Keratinocyte (primary cell): ENCODE measurements at regions not wholly inside any gene's neighbourhood (a gene's known extent, or its start where the extent isn't known, plus 50 kb on each side); places are given as distances from the start of the nearest gene placed in this dataset.

Experiments used
- DNase-seq: peaks from one replicate; pipeline ENCODE4 v3.0.0-alpha.2; 2011; ENCODE audit warnings: low read depth, missing footprints, low spot score
- FAIRE-seq: peaks from 2 replicates; lab custom pipeline; 2011; peaks lifted over from hg19 to GRCh38; lab: Jason Lieb, UNC
- H2AFZ ChIP-seq: 2 replicates; pipeline ENCODE4 v1.6.0; 2012; ENCODE audit warnings: low read length, control low read depth, inconsistent platforms; ENCODE audit not compliant: control insufficient read depth
- H3K27ac ChIP-seq: 2 replicates; pipeline ENCODE4 v1.5.1; 2011; ENCODE audit warnings: low read length; ENCODE audit not compliant: control insufficient read depth, insufficient read depth
- H3K27me3 ChIP-seq: 3 replicates; pipeline ENCODE4 v1.6.0; 2011; ENCODE audit warnings: low read length; ENCODE audit not compliant: control insufficient read depth, insufficient read depth; ENCODE audit errors: extremely low read depth
- H3K36me3 ChIP-seq, 2 experiments: 2 replicates in 1 of 2; 3 replicates in 1 of 2; pipeline ENCODE4 v1.5.1; 2011; ENCODE audit warnings: low read length in 2 of 2, mild to moderate bottlenecking in 1 of 2; ENCODE audit not compliant: control insufficient read depth in 2 of 2, insufficient read depth in 2 of 2; ENCODE audit errors: extremely low read depth in 1 of 2
- H3K4me1 ChIP-seq: 3 replicates; pipeline ENCODE4 v1.5.1; 2011; ENCODE audit warnings: low read length; ENCODE audit not compliant: control insufficient read depth, insufficient read depth; ENCODE audit errors: extremely low read depth
- H3K4me2 ChIP-seq: 3 replicates; pipeline ENCODE4 v1.6.0; 2011; ENCODE audit warnings: low read depth, low read length; ENCODE audit not compliant: control insufficient read depth, insufficient read depth; ENCODE audit errors: extremely low read depth
- H3K4me3 ChIP-seq, 3 experiments: fragments of 200-600 bp in 1 of 3; sonication (generic) in 1 of 3; 2 replicates in 2 of 3; 3 replicates in 1 of 3; pipeline ENCODE4 v1.5.1; 2011 to 2016; ENCODE audit warnings: low read length in 3 of 3, mild to moderate bottlenecking in 3 of 3, control low read depth in 2 of 3, inconsistent platforms in 1 of 3, low read depth in 1 of 3, mixed read lengths in 1 of 3, mixed run types in 1 of 3, moderate library complexity in 1 of 3; ENCODE audit not compliant: control insufficient read depth in 2 of 3, insufficient read depth in 2 of 3; ENCODE audit errors: extremely low read depth in 1 of 3
- H3K79me2 ChIP-seq: 2 replicates; pipeline ENCODE4 v1.6.0; 2012; ENCODE audit warnings: low read length; ENCODE audit not compliant: control insufficient read depth, insufficient read depth
- H3K9ac ChIP-seq: 3 replicates; pipeline ENCODE4 v1.6.0; 2011; ENCODE audit warnings: low read length; ENCODE audit not compliant: control insufficient read depth, insufficient read depth; ENCODE audit errors: extremely low read depth
- H3K9me1 ChIP-seq: 3 replicates; pipeline ENCODE4 v1.6.0; 2011; ENCODE audit warnings: low read length; ENCODE audit not compliant: control insufficient read depth, insufficient read depth; ENCODE audit errors: extremely low read depth
- H3K9me3 ChIP-seq: 2 replicates; pipeline ENCODE4 v1.5.1; 2012; ENCODE audit warnings: low read depth, low read length; ENCODE audit not compliant: control insufficient read depth
- H4K20me1 ChIP-seq: 3 replicates; pipeline ENCODE4 v1.6.0; 2011; ENCODE audit warnings: low read length; ENCODE audit not compliant: control insufficient read depth, insufficient read depth; ENCODE audit errors: extremely low read depth
- EZH2 ChIP-seq: IDR thresholded peaks from one replicate; pipeline ENCODE4 v1.6.1; 2012; ENCODE audit warnings: inconsistent platforms, mild to moderate bottlenecking, low read length, moderate library complexity
- dilution Hi-C: fragments of 300-500 bp; cut with MboI; formaldehyde crosslinking; loops from one replicate; pipeline ENCODE4 v1.7.0; 2020; ENCODE audit warnings: low sequenced_read_pairs; ENCODE audit not compliant: extremely low pct_ligation_motif_present
- TF ChIP-seq, protein P1 (sequence below), 3 experiments: IDR thresholded peaks in 1 of 3; conservative IDR thresholded peaks in 1 of 3; optimal IDR thresholded peaks in 1 of 3; 2 replicates in 2 of 3; 3 replicates in 1 of 3; pipeline versions ENCODE3 to v1.5.1; 2011; ENCODE audit warnings: low read length in 3 of 3, mild to moderate bottlenecking in 3 of 3, moderate library complexity in 2 of 3, control low read depth in 1 of 3, inconsistent platforms in 1 of 3; ENCODE audit not compliant: insufficient read depth in 2 of 3; ENCODE audit errors: extremely low read depth in 1 of 3

DNA sequence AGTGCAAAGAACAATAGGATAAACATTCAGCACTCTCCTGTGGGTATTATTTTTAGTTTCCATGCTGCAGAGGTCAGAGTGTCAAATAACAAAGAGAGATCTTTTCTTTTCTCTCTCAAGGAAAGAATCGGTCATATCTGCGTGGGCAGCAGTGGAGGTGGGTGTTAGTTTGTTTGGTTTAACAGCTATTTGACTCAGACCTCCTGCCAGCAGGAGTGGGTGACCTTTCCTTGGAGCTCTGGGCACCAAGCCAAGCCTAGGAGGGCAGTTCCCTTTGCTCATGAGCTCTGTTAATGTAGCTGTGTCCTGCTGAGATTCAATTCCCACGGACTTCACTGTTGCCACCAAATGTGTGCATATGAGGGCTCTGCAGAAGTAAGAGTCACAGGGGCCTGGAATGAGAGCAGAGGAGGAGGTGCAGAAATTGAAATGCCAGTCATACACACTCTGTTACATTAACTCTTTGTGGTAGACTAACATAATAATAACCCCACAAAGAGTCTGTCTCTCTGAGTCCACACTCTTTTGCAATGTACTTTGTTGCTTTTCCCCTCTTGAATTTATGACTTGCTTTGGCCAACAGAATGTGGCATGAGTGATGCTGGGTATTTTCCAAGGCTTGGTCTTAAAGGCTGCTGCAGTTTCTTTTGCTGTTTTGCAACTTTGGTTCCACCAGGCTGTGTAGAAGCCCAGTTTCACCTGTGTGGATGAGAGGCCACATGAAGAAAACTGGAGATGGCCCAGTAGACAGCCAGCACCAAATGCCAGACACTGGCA, 76.0 kb upstream of the GRK3 start:
- H3K36me3 ChIP-seq, result no peaks in the 10 kb centered on the region
- dilution Hi-C loops, result no loop called here
- TF ChIP-seq, protein P1, sequence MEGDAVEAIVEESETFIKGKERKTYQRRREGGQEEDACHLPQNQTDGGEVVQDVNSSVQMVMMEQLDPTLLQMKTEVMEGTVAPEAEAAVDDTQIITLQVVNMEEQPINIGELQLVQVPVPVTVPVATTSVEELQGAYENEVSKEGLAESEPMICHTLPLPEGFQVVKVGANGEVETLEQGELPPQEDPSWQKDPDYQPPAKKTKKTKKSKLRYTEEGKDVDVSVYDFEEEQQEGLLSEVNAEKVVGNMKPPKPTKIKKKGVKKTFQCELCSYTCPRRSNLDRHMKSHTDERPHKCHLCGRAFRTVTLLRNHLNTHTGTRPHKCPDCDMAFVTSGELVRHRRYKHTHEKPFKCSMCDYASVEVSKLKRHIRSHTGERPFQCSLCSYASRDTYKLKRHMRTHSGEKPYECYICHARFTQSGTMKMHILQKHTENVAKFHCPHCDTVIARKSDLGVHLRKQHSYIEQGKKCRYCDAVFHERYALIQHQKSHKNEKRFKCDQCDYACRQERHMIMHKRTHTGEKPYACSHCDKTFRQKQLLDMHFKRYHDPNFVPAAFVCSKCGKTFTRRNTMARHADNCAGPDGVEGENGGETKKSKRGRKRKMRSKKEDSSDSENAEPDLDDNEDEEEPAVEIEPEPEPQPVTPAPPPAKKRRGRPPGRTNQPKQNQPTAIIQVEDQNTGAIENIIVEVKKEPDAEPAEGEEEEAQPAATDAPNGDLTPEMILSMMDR (optimal IDR thresholded peaks at IDR 0.05 in 1 of 3, IDR thresholded peaks at IDR 0.05 in 1 of 3, conservative IDR thresholded peaks at IDR 0.05 in 1 of 3; ENCODE audit: extremely low read depth in 1 of 3, insufficient read depth in 2 of 3, low read length in 3 of 3), result no peak
- no peak for TF ChIP-seq EZH2
- H3K27me3 ChIP-seq, result peaks cover 2% of the 10 kb centered on the region
- DNase-seq, result no peak
- H3K27ac ChIP-seq, result no peak overlapping the region
- H3K9me3 ChIP-seq, result no peaks in the 10 kb centered on the region
- no peak overlapping the region for H3K4me2 ChIP-seq
- H4K20me1 ChIP-seq, result no peaks in the 10 kb centered on the region
- no peak overlapping the region for H2AFZ ChIP-seq
- no peaks in the 10 kb centered on the region for H3K9me1 ChIP-seq
- no peak for FAIRE-seq
- H3K4me3 ChIP-seq, result no peak overlapping the region
- no peaks in the 10 kb centered on the region for H3K79me2 ChIP-seq
- H3K9ac ChIP-seq, result no peak overlapping the region
- H3K4me1 ChIP-seq, result no peaks in the 10 kb centered on the region

DNA sequence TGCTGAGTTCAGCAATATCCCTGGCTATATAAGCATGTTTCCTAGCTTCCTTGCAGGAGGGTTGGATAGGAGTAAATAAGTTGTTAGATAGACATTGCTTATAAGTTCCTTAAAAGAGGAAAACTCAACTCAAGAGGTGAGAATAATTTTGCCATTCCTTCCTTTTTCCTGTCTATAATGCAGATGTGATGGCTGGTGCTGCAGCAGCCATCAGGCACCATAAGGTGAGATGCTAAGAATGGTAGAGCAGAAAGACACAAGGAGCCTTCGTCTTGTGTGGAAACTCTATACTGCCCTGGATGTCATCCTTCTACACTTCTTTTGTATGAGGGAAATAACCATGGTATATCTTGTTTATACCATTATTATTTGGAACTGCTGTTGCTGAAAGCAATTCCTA, 74.5 kb upstream of the GRK3 start:
- Histone ChIP-seq H3K36me3 (no peaks in the 10 kb centered on the region), H3K27me3 (peaks cover 4% of the 10 kb centered on the region), H3K4me3 (no peak overlapping the region), H4K20me1 (no peaks in the 10 kb centered on the region), H3K9ac (no peak overlapping the region), H3K4me2 (no peak overlapping the region), H2AFZ (no peak overlapping the region), H3K9me3 (no peaks in the 10 kb centered on the region), H3K4me1 (no peaks in the 10 kb centered on the region), H3K9me1 (no peaks in the 10 kb centered on the region), H3K27ac (no peak overlapping the region), H3K79me2 (no peaks in the 10 kb centered on the region)
- dilution Hi-C loops, result no loop called here
- TF ChIP-seq, protein P1 (optimal IDR thresholded peaks at IDR 0.05 in 1 of 3, IDR thresholded peaks at IDR 0.05 in 1 of 3, conservative IDR thresholded peaks at IDR 0.05 in 1 of 3; ENCODE audit: extremely low read depth in 1 of 3, insufficient read depth in 2 of 3, low read length in 3 of 3), result no peak
- no peak for TF ChIP-seq EZH2
- no peak for DNase-seq
- FAIRE-seq, result no peak
